Chondrocyte (in vitro differentiated cells): ENCODE measurements at regions not wholly inside any gene's neighbourhood (a gene's known extent, or its start where the extent isn't known, plus 50 kb on each side); places are given as distances from the start of the nearest gene placed in this dataset.
A peak's percentile ranks its signal among the peaks of the same experiment; 100 is the strongest.

Source experiments
- DNase-seq: peaks from one replicate; pipeline ENCODE4 v3.0.0; 2021; ENCODE audit warnings: mixed read lengths, low spot score
- H3K27ac Mint-ChIP-seq: one replicate; pipeline ENCODE4 v1.8.0; 2021; ENCODE audit warnings: mild to moderate bottlenecking, moderate library complexity, mixed read lengths; ENCODE audit not compliant: unreplicated experiment
- H3K27me3 Mint-ChIP-seq: 2 replicates; pipeline ENCODE4 v1.8.0; 2021; ENCODE audit warnings: low read depth, mixed read lengths
- H3K36me3 Mint-ChIP-seq: 2 replicates; pipeline ENCODE4 v1.8.0; 2021; ENCODE audit warnings: low read depth, mixed read lengths
- H3K4me1 Mint-ChIP-seq: 2 replicates; pipeline ENCODE4 v1.8.0; 2021; ENCODE audit warnings: low read depth, mild to moderate bottlenecking, mixed read lengths
- H3K4me3 Mint-ChIP-seq: one replicate; pipeline ENCODE4 v1.8.0; 2021; ENCODE audit warnings: mild to moderate bottlenecking, moderate library complexity, mixed read lengths; ENCODE audit not compliant: unreplicated experiment
- H3K9me3 Mint-ChIP-seq: 2 replicates; pipeline ENCODE4 v1.8.0; 2021; ENCODE audit warnings: low read depth, mixed read lengths
- TF ChIP-seq, protein P1 (sequence below): fragments of 200-600 bp; sonication (generic); IDR thresholded peaks from 2 replicates; pipeline ENCODE4 v1.5.0; 2021; ENCODE audit warnings: antibody characterized with exemption, mild to moderate bottlenecking, moderate library complexity

DNA sequence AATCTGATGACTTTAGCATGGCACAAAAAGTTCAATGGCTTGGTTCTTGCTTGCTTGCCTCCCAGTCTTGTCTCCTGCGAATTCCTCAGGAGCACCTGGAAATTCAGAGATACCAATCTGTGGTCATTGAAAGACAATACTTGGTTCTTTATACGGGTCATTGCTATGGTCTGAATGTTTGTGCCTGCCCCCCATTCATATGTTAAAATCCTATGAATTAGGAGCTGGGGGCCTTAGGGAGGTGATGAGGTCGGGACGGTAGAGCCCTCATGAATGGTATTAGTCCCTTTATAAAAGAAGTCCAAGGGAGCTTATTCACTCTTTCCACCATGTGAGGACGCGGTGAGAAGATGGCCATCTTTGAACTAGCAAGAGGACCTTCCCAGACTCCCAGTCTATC lies 721.8 kb downstream of the UTRN start:
- Mint-ChIP-seq H3K4me1 (no peaks in the 10 kb centered on the region), H3K4me3 (no peak overlapping the region), H3K27ac (no peak overlapping the region), H3K36me3 (peaks cover 2% of the 10 kb centered on the region), H3K27me3 (peaks cover 3% of the 10 kb centered on the region), H3K9me3 (no peaks in the 10 kb centered on the region)
- DNase-seq = no peak
- TF ChIP-seq, protein P1, sequence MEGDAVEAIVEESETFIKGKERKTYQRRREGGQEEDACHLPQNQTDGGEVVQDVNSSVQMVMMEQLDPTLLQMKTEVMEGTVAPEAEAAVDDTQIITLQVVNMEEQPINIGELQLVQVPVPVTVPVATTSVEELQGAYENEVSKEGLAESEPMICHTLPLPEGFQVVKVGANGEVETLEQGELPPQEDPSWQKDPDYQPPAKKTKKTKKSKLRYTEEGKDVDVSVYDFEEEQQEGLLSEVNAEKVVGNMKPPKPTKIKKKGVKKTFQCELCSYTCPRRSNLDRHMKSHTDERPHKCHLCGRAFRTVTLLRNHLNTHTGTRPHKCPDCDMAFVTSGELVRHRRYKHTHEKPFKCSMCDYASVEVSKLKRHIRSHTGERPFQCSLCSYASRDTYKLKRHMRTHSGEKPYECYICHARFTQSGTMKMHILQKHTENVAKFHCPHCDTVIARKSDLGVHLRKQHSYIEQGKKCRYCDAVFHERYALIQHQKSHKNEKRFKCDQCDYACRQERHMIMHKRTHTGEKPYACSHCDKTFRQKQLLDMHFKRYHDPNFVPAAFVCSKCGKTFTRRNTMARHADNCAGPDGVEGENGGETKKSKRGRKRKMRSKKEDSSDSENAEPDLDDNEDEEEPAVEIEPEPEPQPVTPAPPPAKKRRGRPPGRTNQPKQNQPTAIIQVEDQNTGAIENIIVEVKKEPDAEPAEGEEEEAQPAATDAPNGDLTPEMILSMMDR = no peak

- H3K27ac Mint-ChIP-seq = no peak overlapping the region
- no peaks in the 10 kb centered on the region for H3K9me3 Mint-ChIP-seq
- H3K27me3 Mint-ChIP-seq = peaks cover 3% of the 10 kb centered on the region
- TF ChIP-seq, protein P1 = no peak
- no peak for DNase-seq
- no peaks in the 10 kb centered on the region for H3K4me1 Mint-ChIP-seq
- peaks cover 2% of the 10 kb centered on the region for H3K36me3 Mint-ChIP-seq
- no peak overlapping the region for H3K4me3 Mint-ChIP-seq
Observed at GRCh38 chr6:145008715-145009114, 723.6 kb downstream of the UTRN start.

DNA sequence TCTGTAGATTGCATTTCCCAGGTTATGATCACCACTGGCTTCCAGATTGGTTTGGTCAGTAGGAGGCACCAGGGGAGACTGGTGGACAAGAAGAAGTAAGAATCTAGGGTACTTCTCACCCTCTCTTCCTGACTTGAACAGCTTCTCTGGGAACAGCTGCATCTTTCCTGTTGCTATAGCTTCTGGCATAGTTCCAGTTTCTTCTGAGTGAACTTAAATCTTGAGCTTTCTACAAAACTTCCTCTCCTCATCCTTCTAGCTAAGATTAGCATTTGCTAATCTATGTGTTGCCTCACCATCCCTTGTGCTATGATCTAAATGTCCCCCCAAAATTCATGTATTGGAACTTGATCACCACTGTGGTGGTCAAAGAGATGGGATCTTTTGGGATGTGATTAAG lies 724.6 kb downstream of the UTRN start:
- Mint-ChIP-seq H3K4me1 (peaks cover 5% of the 10 kb centered on the region), H3K27me3 (peaks cover 3% of the 10 kb centered on the region), H3K36me3 (peaks cover 2% of the 10 kb centered on the region), H3K27ac (no peak overlapping the region), H3K9me3 (no peaks in the 10 kb centered on the region), H3K4me3 (no peak overlapping the region)
- DNase-seq = no peak
- TF ChIP-seq, protein P1 = no peak

GRCh38 chr6:145012039-145012662 lies 723.2 kb downstream of the EPM2A start:
- no peak overlapping the region for H3K4me3 Mint-ChIP-seq
- H3K27ac Mint-ChIP-seq = no peak overlapping the region
- no peak for DNase-seq
- no peaks in the 10 kb centered on the region for H3K27me3 Mint-ChIP-seq
- TF ChIP-seq, protein P1 = no peak
- peaks cover 26% of the 10 kb centered on the region for H3K4me1 Mint-ChIP-seq
- no peaks in the 10 kb centered on the region for H3K9me3 Mint-ChIP-seq
- no peaks in the 10 kb centered on the region for H3K36me3 Mint-ChIP-seq

- Mint-ChIP-seq H3K4me1 (peaks cover 29% of the 10 kb centered on the region), H3K36me3 (no peaks in the 10 kb centered on the region), H3K27ac (peak overlapping the region; percentile 88), H3K9me3 (no peaks in the 10 kb centered on the region), H3K4me3 (no peak overlapping the region), H3K27me3 (no peaks in the 10 kb centered on the region)
- DNase-seq = no peak
- TF ChIP-seq, protein P1 = no peak
Observed at GRCh38 chr6:145015739-145016558, 719.4 kb downstream of the EPM2A start.
